ENCODE measurements at regions not wholly inside any gene's neighbourhood (a gene's known extent, or its start where the extent isn't known, plus 50 kb on each side); places are given as distances from the start of the nearest gene placed in this dataset.

- no peak overlapping the region for H2AFZ ChIP-seq
- no peak overlapping the region for H3K9ac ChIP-seq
- H3K27ac ChIP-seq: no peak overlapping the region
- H3K27me3 ChIP-seq (ENCODE audit: control insufficient read depth, insufficient read depth, low read length): no peaks in the 10 kb centered on the region
- no peaks in the 10 kb centered on the region for H3K9me3 ChIP-seq (ENCODE audit: control insufficient read depth, low read length)
- TF ChIP-seq CTCF (IDR thresholded peaks at IDR 0.05): no peak
- H3K4me3 ChIP-seq (ENCODE audit: low read depth, low read length): no peak overlapping the region
- no peaks in the 10 kb centered on the region for H3K36me3 ChIP-seq (ENCODE audit: control insufficient read depth, insufficient read depth, low read length)
- no peaks in the 10 kb centered on the region for H3K79me2 ChIP-seq
- no peaks in the 10 kb centered on the region for H3K4me1 ChIP-seq
- no peak overlapping the region for H3K4me2 ChIP-seq (ENCODE audit: low read length)
Observed at GRCh38 chr5:86824637-86825036, 206.9 kb downstream of the COX7C start.

- H3K27me3 ChIP-seq (ENCODE audit: control insufficient read depth, insufficient read depth, low read length): no peaks in the 10 kb centered on the region
- H3K4me3 ChIP-seq (ENCODE audit: low read depth, low read length): no peak overlapping the region
- H3K9ac ChIP-seq: no peak overlapping the region
- H3K4me2 ChIP-seq (ENCODE audit: low read length): no peak overlapping the region
- no peaks in the 10 kb centered on the region for H3K79me2 ChIP-seq
- no peak for TF ChIP-seq CTCF (IDR thresholded peaks at IDR 0.05)
- H2AFZ ChIP-seq: no peak overlapping the region
- no peaks in the 10 kb centered on the region for H3K9me3 ChIP-seq (ENCODE audit: control insufficient read depth, low read length)
- no peak overlapping the region for H3K27ac ChIP-seq
- H3K4me1 ChIP-seq: no peaks in the 10 kb centered on the region
- H3K36me3 ChIP-seq (ENCODE audit: control insufficient read depth, insufficient read depth, low read length): no peaks in the 10 kb centered on the region
Observed at GRCh38 chr5:86831128-86831527, 213.4 kb downstream of the COX7C start.

- H3K9ac ChIP-seq: no peak overlapping the region
- no peak overlapping the region for H3K4me2 ChIP-seq (ENCODE audit: low read length)
- H3K4me3 ChIP-seq (ENCODE audit: low read depth, low read length): no peak overlapping the region
- H3K27ac ChIP-seq: no peak overlapping the region
- no peaks in the 10 kb centered on the region for H3K36me3 ChIP-seq (ENCODE audit: control insufficient read depth, insufficient read depth, low read length)
- no peak for TF ChIP-seq CTCF (IDR thresholded peaks at IDR 0.05)
- no peaks in the 10 kb centered on the region for H3K9me3 ChIP-seq (ENCODE audit: control insufficient read depth, low read length)
- H2AFZ ChIP-seq: no peak overlapping the region
- H3K4me1 ChIP-seq: no peaks in the 10 kb centered on the region
- no peaks in the 10 kb centered on the region for H3K79me2 ChIP-seq
- no peaks in the 10 kb centered on the region for H3K27me3 ChIP-seq (ENCODE audit: control insufficient read depth, insufficient read depth, low read length)
Observed at GRCh38 chr5:86833868-86834267, 216.1 kb downstream of the COX7C start.

- Histone ChIP-seq H2AFZ (no peak overlapping the region), H3K9me3 (ENCODE audit: control insufficient read depth, low read length) (no peaks in the 10 kb centered on the region), H3K4me2 (ENCODE audit: low read length) (no peak overlapping the region), H3K27me3 (ENCODE audit: control insufficient read depth, insufficient read depth, low read length) (no peaks in the 10 kb centered on the region), H3K4me3 (ENCODE audit: low read depth, low read length) (no peak overlapping the region), H3K4me1 (no peaks in the 10 kb centered on the region), H3K79me2 (no peaks in the 10 kb centered on the region), H3K9ac (no peak overlapping the region), H3K36me3 (ENCODE audit: control insufficient read depth, insufficient read depth, low read length) (no peaks in the 10 kb centered on the region), H3K27ac (no peak overlapping the region)
- no peak for TF ChIP-seq CTCF (IDR thresholded peaks at IDR 0.05)
Observed at GRCh38 chr5:86837610-86838009, 219.9 kb downstream of the COX7C start.

GRCh38 chr5:86838083-86838482, 220.3 kb downstream of the COX7C start:
- H3K79me2 ChIP-seq: no peaks in the 10 kb centered on the region
- H3K27ac ChIP-seq: no peak overlapping the region
- H3K4me2 ChIP-seq (ENCODE audit: low read length): no peak overlapping the region
- H3K9me3 ChIP-seq (ENCODE audit: control insufficient read depth, low read length): no peaks in the 10 kb centered on the region
- H3K36me3 ChIP-seq (ENCODE audit: control insufficient read depth, insufficient read depth, low read length): no peaks in the 10 kb centered on the region
- H2AFZ ChIP-seq: no peak overlapping the region
- H3K4me3 ChIP-seq (ENCODE audit: low read depth, low read length): no peak overlapping the region
- no peaks in the 10 kb centered on the region for H3K4me1 ChIP-seq
- H3K9ac ChIP-seq: no peak overlapping the region
- TF ChIP-seq CTCF (IDR thresholded peaks at IDR 0.05): no peak
- no peaks in the 10 kb centered on the region for H3K27me3 ChIP-seq (ENCODE audit: control insufficient read depth, insufficient read depth, low read length)

All from parathyroid adenoma (tissue), 2 donors.